Hematopoietic multipotent progenitor cell (in vitro differentiated cells): ENCODE measurements at regions not wholly inside any gene's neighbourhood (a gene's known extent, or its start where the extent isn't known, plus 50 kb on each side); places are given as distances from the start of the nearest gene placed in this dataset.
"Not testable (repeated sequence)": the region's sequence is repeated elsewhere in the genome, so short reads cannot be mapped to it uniquely, and the experiment has no call there.

ENCODE experiments used
- DNase-seq, 3 donors: peaks; one replicate each; pipeline ENCODE4 v3.0.0-alpha.2; 2011 to 2015; ENCODE audit warnings: low read depth in 2 of 3, low spot score in 2 of 3

DNA sequence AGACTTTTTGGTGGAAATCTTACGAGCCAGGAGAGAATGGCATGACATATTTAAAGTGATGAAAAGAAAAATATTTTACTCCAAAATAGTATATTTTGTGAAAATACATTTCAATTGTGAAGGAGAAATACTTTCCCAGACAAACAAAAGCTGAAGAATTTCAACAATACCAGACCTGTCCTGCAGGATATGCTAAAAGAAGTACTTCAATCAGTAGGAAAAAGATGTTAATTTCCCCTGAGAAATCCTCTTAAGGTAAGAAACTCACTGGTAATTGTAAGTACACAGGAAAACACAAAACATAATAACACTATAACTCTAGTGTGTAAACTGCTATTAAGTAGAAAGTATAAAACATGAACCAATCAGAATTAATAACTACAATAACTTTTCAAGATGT is 341.8 kb upstream of the GJE1 start:
- no peak for DNase-seq

DNA sequence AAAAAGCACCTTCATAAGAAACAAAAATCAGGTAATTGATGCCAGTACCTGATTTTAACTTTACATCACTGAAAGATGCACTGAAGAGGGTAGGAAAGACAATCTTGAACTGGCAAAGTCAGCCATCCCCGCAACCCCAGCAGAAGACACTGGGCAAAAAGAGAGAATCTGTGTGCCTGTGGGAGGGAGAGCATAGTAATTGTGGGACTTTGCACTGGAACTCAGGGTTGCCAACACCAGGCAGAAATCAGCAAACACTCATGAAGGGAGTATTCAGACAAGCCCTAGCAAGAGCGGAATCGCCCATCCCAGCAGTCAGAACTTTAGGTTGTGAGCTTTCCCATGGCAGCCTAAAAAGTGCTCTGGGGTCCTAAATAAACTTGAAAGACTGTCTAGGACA is 344.6 kb upstream of the GJE1 start:
- no peak for DNase-seq

- no peak for DNase-seq
Observed at GRCh38 chr6:141783585-141783984, 349.1 kb upstream of the GJE1 start.

DNA sequence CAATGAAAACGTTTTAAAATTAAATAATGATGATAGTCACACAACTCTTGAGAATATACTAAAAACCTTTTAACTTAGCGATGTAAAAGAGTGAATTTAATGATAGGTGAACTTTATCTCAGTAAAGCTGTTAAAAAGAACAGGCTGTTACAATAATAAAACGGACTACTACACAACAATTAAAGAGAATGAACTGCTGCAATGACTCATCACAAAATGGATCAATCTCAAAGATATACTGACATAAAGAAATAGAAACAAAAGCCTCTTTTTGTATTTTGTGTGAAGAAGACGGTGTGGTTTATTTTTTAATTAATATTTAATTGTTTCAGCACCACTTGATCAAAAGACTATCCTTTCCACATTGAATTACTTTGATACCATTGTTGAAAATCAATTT is 352.4 kb upstream of the GJE1 start:
- DNase-seq, result no peak

DNA sequence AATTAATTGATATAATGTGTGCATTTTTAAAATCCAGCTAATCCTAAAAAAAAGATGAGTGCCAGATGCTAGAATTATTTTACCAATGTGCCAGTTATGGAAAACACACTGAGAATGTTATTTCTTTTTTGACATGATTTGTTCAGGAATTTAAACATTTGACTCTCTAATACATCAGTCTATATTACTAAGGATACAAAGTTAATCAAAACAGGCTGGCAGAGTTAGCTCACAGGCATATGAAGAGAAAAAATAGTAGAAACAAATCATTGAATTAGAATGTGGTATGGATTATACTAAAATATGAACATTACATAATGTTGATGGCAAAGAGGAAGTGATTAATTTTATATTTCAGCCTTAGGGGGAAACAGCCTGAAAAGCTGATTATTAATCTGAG is 368.3 kb upstream of the GJE1 start:
- DNase-seq, result no peak

GRCh38 chr6:141758430-141758829 is 374.3 kb upstream of the GJE1 start:
- DNase-seq, result no peak

DNA sequence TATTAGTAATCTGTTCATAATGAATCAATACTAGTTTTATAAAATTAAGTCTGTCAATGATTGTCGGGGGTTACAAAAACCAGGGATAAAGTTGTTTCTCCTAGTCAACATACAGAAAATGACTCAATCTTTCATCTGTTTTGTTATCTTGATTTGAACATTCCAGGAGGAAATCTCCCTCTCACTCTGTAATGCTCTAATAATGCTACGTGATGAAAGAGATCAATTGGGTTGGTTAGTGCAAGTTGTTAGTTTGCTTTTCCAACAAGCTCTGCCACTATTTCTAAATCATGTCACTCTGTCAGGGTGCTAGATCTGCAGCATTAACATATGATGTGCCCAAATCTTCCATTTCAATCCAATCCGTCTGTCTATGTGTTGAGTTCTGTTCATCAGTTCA is 379.5 kb upstream of the GJE1 start:
- no peak for DNase-seq

- no peak for DNase-seq
Observed at GRCh38 chr6:141752677-141753076, 380.0 kb upstream of the GJE1 start.

DNA sequence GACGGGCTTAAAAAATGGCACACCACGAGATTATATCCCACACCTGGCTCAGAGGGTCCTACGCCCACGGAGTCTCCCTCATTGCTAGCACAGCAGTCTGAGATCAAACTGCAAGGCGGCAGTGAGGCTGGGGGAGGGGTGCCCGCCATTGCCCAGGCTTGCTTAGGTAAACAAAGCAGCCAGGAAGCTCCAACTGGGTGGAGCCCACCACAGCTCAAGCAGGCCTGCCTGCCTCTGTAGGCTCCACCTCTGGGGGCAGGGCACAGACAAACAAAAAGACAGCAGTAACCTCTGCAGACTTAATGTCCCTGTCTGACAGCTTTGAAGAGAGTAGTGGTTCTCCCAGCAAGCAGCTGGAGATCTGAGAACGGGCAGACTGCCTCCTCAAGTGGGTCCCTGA is 386.4 kb upstream of the GJE1 start:
- not testable (repeated sequence) for DNase-seq

- DNase-seq, result no peak
Observed at GRCh38 chr6:141744971-141745370, 387.8 kb upstream of the GJE1 start.

GRCh38 chr6:141744194-141744925 is 388.4 kb upstream of the GJE1 start:
- DNase-seq, result no peak

GRCh38 chr6:141736104-141736503 is 396.6 kb upstream of the GJE1 start:
- no peak for DNase-seq

GRCh38 chr6:141735126-141735525 is 397.6 kb upstream of the GJE1 start:
- no peak for DNase-seq

DNA sequence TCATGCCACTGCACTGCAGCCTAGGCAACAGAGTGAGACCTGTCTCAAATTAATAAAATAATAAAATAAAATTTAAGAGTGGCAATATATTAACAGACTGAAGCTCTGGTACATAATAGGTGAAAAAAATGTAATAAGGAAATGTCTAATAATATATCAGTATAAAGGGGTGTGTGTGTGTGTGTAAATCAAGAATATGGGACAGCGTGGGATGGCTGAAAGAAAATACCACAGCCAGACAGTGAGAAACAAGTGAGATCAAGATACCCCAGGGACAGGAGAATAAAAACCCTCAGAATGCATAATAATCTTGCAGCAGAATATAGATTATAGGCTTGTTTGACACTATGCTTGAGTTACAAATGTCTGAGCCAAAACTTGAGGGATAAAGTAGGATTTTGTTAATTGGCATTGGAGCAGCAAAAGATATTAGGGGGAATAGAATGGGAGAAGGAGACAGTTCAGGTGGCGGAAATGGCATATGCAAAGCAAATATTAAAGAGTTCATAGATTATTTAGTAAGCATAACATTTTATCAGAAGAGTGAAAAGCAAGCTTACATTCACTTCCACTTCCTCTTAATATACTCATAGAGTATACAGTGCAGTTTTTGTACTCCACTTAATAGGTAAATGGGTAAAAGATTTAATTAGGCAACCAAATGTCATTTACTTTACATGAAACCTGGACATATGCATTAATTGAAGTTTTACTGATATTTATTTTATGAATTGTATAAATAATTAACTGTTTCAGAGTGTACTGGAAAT is 398.5 kb upstream of the GJE1 start:
- no peak for DNase-seq

DNA sequence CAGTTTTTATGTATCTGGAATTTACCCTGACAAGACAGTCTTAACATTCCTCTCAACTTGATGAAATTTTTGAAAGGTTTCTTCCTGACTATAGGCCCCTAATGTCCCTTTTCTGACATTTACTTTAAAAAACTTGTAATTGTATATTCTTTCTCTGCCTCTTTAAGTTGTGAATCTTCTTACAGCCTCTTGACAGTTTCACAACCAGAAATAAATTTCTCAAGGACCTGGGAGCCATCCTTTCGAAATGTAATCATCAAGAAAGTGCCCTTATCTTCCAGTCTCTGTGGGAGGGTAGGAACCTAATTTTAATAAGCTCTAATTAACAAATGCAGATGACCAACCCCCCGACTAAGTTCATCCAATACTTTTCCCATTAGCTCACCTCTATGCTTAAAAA is 403.6 kb upstream of the GJE1 start:
- DNase-seq, result no peak

DNA sequence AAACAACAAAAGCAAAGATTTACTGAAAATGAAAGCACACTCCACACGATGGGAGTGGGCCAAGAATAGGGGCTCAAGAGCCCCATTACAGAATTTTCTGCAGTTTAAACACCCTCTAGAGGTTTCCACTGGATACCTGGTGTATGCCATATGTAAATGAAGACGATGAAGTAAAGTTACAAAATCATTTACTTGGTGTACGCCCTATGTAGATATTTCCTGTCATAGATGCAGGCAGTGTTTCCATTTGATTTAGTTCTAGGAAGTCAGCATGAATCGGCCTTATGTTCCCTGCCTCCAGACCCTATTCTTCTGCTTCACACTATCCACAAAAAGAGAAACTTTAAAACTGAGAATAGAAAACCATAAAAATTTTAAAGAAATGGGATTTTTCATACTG is 404.4 kb upstream of the GJE1 start:
- no peak for DNase-seq

DNA sequence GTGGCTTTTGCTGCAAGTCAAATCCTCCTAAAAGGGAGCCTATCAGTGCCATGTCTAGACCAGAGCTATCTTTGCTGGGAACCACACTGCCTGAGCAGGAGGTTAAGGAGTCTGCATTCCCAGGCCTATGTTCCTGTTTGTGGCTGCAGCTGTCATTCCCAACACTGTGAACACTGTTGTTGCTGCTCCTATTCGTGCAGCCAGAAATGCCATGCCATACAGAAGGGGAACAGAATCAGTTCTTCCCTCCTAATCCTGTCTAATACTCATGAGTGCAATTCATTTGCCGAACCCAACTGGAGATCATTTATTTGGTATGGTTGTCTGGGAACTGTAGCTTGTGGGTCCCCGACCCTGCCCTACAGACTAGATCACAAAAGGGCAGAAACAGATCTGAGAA is 406.5 kb upstream of the GJE1 start:
- DNase-seq, result no peak

- DNase-seq, result no peak
Observed at GRCh38 chr6:141724731-141725130, 408.0 kb upstream of the GJE1 start.

- DNase-seq, result no peak
Observed at GRCh38 chr6:141719476-141719875, 413.2 kb upstream of the GJE1 start.

DNA sequence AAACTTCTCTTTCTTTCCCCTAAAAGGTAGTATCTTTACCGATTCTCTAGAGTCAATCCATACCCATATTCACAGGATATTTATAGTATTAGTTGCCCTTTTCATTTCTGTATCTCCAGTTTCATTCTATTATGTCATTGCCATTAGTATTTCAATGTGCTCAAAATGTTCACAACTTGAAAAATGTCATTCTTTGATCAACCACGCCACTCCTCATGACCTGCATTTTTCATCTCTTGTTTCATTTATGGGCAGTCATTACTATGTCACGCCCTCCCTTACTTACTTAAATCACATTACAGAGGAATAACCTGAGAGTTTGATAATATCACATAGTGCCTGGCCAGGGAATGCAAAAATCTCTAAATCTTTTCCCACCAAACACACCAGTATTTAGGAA is 427.3 kb upstream of the GJE1 start:
- no peak for DNase-seq

GRCh38 chr6:141704151-141704550 is 428.6 kb upstream of the GJE1 start:
- DNase-seq, result no peak

DNA sequence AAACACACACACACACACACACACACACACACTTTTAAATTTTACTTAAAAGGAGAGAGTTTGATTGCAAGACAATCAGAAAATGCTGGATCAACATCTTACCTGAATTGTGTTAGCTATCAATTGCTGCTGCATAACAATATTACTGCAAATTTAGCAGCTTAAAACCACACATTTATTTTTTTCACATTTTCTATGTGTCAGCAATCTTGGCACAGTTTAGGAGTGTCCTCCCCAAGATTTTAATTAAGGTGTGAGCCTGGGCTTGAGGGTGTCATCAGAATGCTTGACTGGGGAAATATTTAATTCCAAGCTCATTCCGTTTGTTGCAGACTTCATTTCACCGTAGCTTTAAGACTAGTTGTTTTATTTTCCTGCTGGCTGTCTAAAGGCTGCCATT is 431.0 kb upstream of the GJE1 start:
- no peak for DNase-seq
